ENCODE measurements at regions not wholly inside any gene's neighbourhood (a gene's known extent, or its start where the extent isn't known, plus 50 kb on each side); places are given as distances from the start of the nearest gene placed in this dataset.

GRCh38 chrX:150152036-150152435 is 211.1 kb upstream of the MAMLD1 start:
- Histone ChIP-seq H3K4me3 (ENCODE audit: low read depth, low read length, poor library complexity, severe bottlenecking) (no peak overlapping the region), H3K27ac (ENCODE audit: low read depth, low read length, poor library complexity, severe bottlenecking) (no peak overlapping the region), H3K9me3 (ENCODE audit: low read depth, low read length, poor library complexity, severe bottlenecking) (no peaks in the 10 kb centered on the region), H3K36me3 (ENCODE audit: insufficient read depth, low read length, poor library complexity, severe bottlenecking) (no peaks in the 10 kb centered on the region), H3K4me1 (ENCODE audit: insufficient read depth, low read length, poor library complexity, severe bottlenecking) (no peaks in the 10 kb centered on the region), H3K27me3 (replicated peaks; ENCODE audit: insufficient read depth, low read depth, low read length, poor library complexity) (no peaks in the 10 kb centered on the region)
- intact Hi-C loops (cut with micrococcal nuclease; ENCODE audit: unreplicated experiment) = no loop called here
- DNase-seq (ENCODE audit: low spot score) = no peak
- CTCF ChIA-PET = no interaction called here
- no TSS peak for BruUV-seq (replicated peaks)
- TF ChIP-seq EZH2 (IDR thresholded peaks at IDR 0.05; ENCODE audit: borderline replicate concordance, low read depth, low read length, poor library complexity, severe bottlenecking) (no peak), CTCF (conservative IDR thresholded peaks at IDR 0.05; ENCODE audit: low read depth, low read length) (no peak)
- POLR2A ChIA-PET (ENCODE audit: low non-redundant PET) = no interaction called here

- no peaks in the 10 kb centered on the region for H3K4me1 ChIP-seq (ENCODE audit: insufficient read depth, low read length, poor library complexity, severe bottlenecking)
- POLR2A ChIA-PET (ENCODE audit: low non-redundant PET) = no interaction called here
- CTCF ChIA-PET = no interaction called here
- H3K9me3 ChIP-seq (ENCODE audit: low read depth, low read length, poor library complexity, severe bottlenecking) = no peaks in the 10 kb centered on the region
- DNase-seq (ENCODE audit: low spot score) = no peak
- no TSS peak for BruUV-seq (replicated peaks)
- TF ChIP-seq EZH2 (IDR thresholded peaks at IDR 0.05; ENCODE audit: borderline replicate concordance, low read depth, low read length, poor library complexity, severe bottlenecking) (no peak), CTCF (conservative IDR thresholded peaks at IDR 0.05; ENCODE audit: low read depth, low read length) (no peak)
- intact Hi-C loops (cut with micrococcal nuclease; ENCODE audit: unreplicated experiment) = no loop called here
- no peak overlapping the region for H3K27ac ChIP-seq (ENCODE audit: low read depth, low read length, poor library complexity, severe bottlenecking)
- H3K27me3 ChIP-seq (replicated peaks; ENCODE audit: insufficient read depth, low read depth, low read length, poor library complexity) = no peaks in the 10 kb centered on the region
- no peak overlapping the region for H3K4me3 ChIP-seq (ENCODE audit: low read depth, low read length, poor library complexity, severe bottlenecking)
- no peaks in the 10 kb centered on the region for H3K36me3 ChIP-seq (ENCODE audit: insufficient read depth, low read length, poor library complexity, severe bottlenecking)
Observed at GRCh38 chrX:150152546-150152945, 210.6 kb upstream of the MAMLD1 start.

- Histone ChIP-seq H3K36me3 (ENCODE audit: insufficient read depth, low read length, poor library complexity, severe bottlenecking) (no peaks in the 10 kb centered on the region), H3K9me3 (ENCODE audit: low read depth, low read length, poor library complexity, severe bottlenecking) (no peaks in the 10 kb centered on the region), H3K27me3 (replicated peaks; ENCODE audit: insufficient read depth, low read depth, low read length, poor library complexity) (no peaks in the 10 kb centered on the region), H3K4me3 (ENCODE audit: low read depth, low read length, poor library complexity, severe bottlenecking) (no peak overlapping the region), H3K4me1 (ENCODE audit: insufficient read depth, low read length, poor library complexity, severe bottlenecking) (no peaks in the 10 kb centered on the region), H3K27ac (ENCODE audit: low read depth, low read length, poor library complexity, severe bottlenecking) (no peak overlapping the region)
- BruUV-seq (replicated peaks) = no TSS peak
- TF ChIP-seq EZH2 (IDR thresholded peaks at IDR 0.05; ENCODE audit: borderline replicate concordance, low read depth, low read length, poor library complexity, severe bottlenecking) (no peak), CTCF (conservative IDR thresholded peaks at IDR 0.05; ENCODE audit: low read depth, low read length) (no peak)
- CTCF ChIA-PET = no interaction called here
- intact Hi-C loops (cut with micrococcal nuclease; ENCODE audit: unreplicated experiment) = no loop called here
- POLR2A ChIA-PET (ENCODE audit: low non-redundant PET) = no interaction called here
- DNase-seq (ENCODE audit: low spot score) = no peak
Observed at GRCh38 chrX:150155436-150156035, 207.6 kb upstream of the MAMLD1 start.
